HUES48 (cell line): ENCODE measurements at regions not wholly inside any gene's neighbourhood (a gene's known extent, or its start where the extent isn't known, plus 50 kb on each side); places are given as distances from the start of the nearest gene placed in this dataset.

Source experiments
- H3K27ac ChIP-seq: one replicate; pipeline ENCODE4 v1.7.0; 2013; ENCODE audit warnings: low read depth, low read length, inconsistent platforms
- H3K27me3 ChIP-seq: 2 replicates; pipeline ENCODE4 v1.6.1; 2013; ENCODE audit warnings: mild to moderate bottlenecking, low read length; ENCODE audit not compliant: control insufficient read depth, insufficient read depth
- H3K36me3 ChIP-seq: 2 replicates; pipeline ENCODE4 v1.6.1; 2013; ENCODE audit warnings: low read length; ENCODE audit not compliant: control insufficient read depth, insufficient read depth
- H3K4me1 ChIP-seq: 2 replicates; pipeline ENCODE4 v1.6.1; 2013; ENCODE audit warnings: mild to moderate bottlenecking, low read length; ENCODE audit not compliant: control insufficient read depth, insufficient read depth
- H3K4me3 ChIP-seq: 2 replicates; pipeline ENCODE4 v1.5.1; 2013; ENCODE audit warnings: mild to moderate bottlenecking, low read depth, low read length
- H3K9ac ChIP-seq: 2 replicates; pipeline ENCODE4 v1.6.1; 2013; ENCODE audit warnings: mild to moderate bottlenecking, low read depth, low read length, moderate library complexity
- H3K9me3 ChIP-seq: 2 replicates; pipeline ENCODE4 v1.6.1; 2013; ENCODE audit warnings: low read length; ENCODE audit not compliant: control insufficient read depth, insufficient read depth

DNA sequence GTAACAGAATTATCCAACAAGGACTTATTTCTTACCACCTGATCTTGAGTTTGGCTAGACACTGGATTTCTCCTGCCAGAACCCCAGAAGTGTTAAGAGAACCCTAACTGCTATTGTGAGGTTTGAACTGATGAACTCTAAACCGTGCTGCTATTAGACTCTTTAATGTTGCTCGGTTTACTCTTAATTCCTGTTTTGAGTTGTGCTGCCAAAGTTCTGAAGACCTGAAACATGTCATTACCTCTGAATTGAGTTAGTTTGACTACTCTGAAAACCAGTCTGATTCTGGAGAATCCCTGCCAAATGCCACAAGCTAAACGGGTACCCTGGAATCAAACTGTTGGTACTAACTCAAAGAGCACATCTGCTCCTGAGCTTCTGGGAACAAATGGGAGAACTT, 215.5 kb downstream of the KLF12 start:
- no peaks in the 10 kb centered on the region for H3K9me3 ChIP-seq
- H3K27me3 ChIP-seq, result no peaks in the 10 kb centered on the region
- peaks cover 10% of the 10 kb centered on the region; the same call in 1 of the 2 replicates for H3K4me1 ChIP-seq
- H3K27ac ChIP-seq, result no peak overlapping the region
- H3K9ac ChIP-seq, result no peak overlapping the region
- H3K36me3 ChIP-seq, result no peaks in the 10 kb centered on the region
- no peak overlapping the region for H3K4me3 ChIP-seq

DNA sequence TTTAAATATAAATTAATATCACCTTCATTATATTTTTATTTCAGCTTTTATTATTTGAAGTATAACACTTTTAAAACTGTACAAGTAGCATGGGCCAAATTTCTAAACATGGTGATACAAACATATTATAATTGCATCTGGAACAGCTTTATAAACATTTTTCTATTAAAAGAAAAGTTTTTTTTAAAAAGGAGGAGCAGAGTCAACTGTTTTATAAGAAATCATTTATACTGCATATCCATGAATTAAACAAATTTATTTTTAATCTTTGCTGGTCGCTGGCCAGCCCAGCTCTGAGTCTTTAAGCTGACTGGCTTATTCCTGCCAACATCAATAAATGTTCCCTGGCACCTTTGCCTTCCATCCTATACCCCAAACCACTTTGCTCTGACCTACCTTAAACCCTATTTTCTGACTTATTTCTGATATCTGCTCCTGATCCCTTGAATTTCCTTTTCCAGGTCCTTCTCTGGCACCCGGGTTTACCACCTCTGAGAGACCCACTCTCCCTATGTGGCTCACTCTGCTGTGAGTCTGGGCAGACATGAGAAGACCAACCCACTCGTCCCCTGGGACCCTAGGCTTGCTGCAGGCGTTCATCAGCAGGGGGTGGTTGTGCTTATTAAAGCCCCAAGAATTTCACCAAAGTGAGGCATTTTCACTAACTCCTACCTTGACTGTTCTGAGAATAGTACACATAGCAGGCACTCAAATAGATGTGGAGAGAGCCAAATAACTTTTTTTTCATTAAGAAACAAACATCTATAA, 220.3 kb downstream of the KLF12 start:
- H3K27me3 ChIP-seq, result no peaks in the 10 kb centered on the region
- H3K36me3 ChIP-seq, result no peaks in the 10 kb centered on the region
- H3K9me3 ChIP-seq, result no peaks in the 10 kb centered on the region
- no peak overlapping the region for H3K4me3 ChIP-seq
- H3K27ac ChIP-seq, result no peak overlapping the region
- H3K9ac ChIP-seq, result no peak overlapping the region
- H3K4me1 ChIP-seq, result 0 out of 2 replicates have a peak, but pooled peaks cover 11% of the 10 kb centered on the region

DNA sequence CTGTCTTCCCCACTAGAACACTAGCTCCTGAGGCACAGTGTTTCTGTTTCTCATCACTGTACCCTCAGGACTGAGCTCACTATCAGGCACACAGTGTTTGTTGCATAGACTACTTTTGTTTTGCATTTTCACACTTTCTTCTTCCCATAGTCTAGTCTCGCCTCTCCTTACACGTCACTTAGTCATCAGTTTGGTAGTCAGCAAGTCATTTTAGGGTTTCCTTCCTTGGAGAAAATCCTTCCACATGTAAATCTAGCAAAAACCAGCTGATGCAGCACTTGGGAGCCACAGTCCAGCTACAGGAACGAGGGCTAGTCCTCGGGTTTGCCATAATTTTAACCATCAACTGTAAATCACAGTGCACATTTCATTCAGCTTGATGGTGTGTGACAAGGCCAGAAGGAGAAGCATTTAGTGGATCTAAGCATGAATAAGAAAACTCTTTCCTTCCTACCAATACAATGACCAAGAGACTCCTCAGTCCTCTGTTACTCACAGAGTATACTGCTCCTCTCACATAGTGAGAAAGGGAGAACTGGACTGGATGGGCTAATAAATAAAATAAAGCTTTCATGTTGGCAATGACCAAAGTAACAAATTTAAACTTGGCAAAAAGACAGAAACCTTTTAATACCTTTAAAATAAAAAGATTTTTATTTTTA, 221.0 kb downstream of the KLF12 start:
- H3K9me3 ChIP-seq, result no peaks in the 10 kb centered on the region
- H3K4me3 ChIP-seq, result no peak overlapping the region
- 0 out of 2 replicates have a peak, but pooled peaks cover 11% of the 10 kb centered on the region for H3K4me1 ChIP-seq
- no peaks in the 10 kb centered on the region for H3K36me3 ChIP-seq
- peak overlapping the region; percentile 42 for H3K27ac ChIP-seq
- no peaks in the 10 kb centered on the region for H3K27me3 ChIP-seq
- no peak overlapping the region for H3K9ac ChIP-seq

DNA sequence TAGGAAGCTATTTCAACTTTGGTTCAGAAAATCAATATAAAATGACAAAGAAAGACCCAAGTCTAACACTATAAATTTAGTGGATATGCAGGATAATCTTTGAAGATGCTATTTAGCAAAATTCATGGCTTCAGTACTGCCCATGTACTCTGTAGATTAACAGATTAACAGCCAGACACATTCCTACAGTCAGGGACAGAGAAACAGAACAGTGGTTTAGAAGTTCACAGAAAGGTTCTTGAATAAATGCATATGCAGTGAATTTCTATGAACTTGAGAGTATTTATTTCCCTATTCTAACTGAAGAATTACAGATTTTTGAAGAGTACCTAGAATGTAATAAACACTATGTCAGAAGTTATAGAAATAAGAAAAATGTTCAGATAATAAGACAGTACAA, 222.8 kb downstream of the KLF12 start:
- H3K27me3 ChIP-seq, result no peaks in the 10 kb centered on the region
- no peak overlapping the region for H3K4me3 ChIP-seq
- H3K4me1 ChIP-seq, result 0 out of 2 replicates have a peak, but pooled peaks cover 11% of the 10 kb centered on the region
- H3K9me3 ChIP-seq, result no peaks in the 10 kb centered on the region
- no peaks in the 10 kb centered on the region for H3K36me3 ChIP-seq
- H3K27ac ChIP-seq, result no peak overlapping the region
- H3K9ac ChIP-seq, result no peak overlapping the region

GRCh38 chr13:73910733-73911132, 223.5 kb downstream of the KLF12 start:
- Histone ChIP-seq H3K9me3 (no peaks in the 10 kb centered on the region), H3K4me1 (0 out of 2 replicates have a peak, but pooled peaks cover 11% of the 10 kb centered on the region), H3K9ac (no peak overlapping the region), H3K27ac (no peak overlapping the region), H3K4me3 (no peak overlapping the region), H3K27me3 (0 out of 2 replicates have a peak, but pooled peaks cover 2% of the 10 kb centered on the region), H3K36me3 (no peaks in the 10 kb centered on the region)

- Histone ChIP-seq H3K4me1 (0 out of 2 replicates have a peak, but pooled peaks cover 11% of the 10 kb centered on the region), H3K27ac (no peak overlapping the region), H3K9ac (no peak overlapping the region), H3K36me3 (no peaks in the 10 kb centered on the region), H3K4me3 (no peak overlapping the region), H3K9me3 (no peaks in the 10 kb centered on the region), H3K27me3 (peaks cover 20% of the 10 kb centered on the region)
Observed at GRCh38 chr13:73908809-73909208, 225.4 kb downstream of the KLF12 start.

DNA sequence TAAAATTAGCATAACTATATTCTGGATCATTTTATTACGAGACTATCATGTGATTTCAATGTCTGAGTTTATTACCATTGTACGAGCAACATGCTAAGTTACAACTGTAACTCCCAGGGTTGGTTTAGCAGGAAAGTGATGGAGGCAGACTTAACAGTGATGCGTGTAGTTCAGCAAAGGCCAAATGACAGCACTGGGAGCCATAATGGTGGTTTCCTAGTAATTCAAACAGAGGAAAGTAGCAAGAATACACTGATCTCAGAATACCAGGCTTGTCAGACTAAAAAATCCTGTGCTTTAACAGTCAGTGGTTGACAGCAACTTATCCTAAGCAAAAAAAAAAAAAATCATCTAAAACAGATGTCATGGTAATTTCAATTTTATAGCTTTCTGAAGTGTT, 229.6 kb downstream of the KLF12 start:
- Histone ChIP-seq H3K9ac (no peak overlapping the region), H3K36me3 (no peaks in the 10 kb centered on the region), H3K27ac (no peak overlapping the region), H3K9me3 (no peaks in the 10 kb centered on the region), H3K4me1 (no peaks in the 10 kb centered on the region), H3K4me3 (no peak overlapping the region), H3K27me3 (peaks cover 45% of the 10 kb centered on the region)

DNA sequence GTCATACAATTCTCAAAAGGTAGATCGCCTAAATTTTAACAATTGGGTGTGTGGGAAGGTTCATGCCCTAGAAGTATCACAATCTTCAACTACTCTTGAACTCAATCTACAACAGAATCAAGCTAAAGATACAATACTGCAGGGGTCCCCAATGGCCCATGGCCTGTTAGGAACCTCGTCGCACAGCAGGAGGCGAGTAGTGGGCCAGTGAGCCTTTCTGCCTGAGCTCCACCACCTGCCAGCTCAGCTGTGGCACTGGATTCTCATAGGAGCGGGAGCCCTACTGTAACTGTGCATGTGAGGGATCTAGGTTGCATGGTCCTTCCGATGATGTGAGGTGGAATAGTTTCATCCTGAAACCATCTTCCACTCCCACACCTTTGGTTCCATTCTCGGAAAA, 230.6 kb downstream of the KLF12 start:
- Histone ChIP-seq H3K4me1 (no peaks in the 10 kb centered on the region), H3K36me3 (no peaks in the 10 kb centered on the region), H3K27ac (no peak overlapping the region), H3K9me3 (no peaks in the 10 kb centered on the region), H3K27me3 (peaks cover 45% of the 10 kb centered on the region), H3K4me3 (no peak overlapping the region), H3K9ac (no peak overlapping the region)

DNA sequence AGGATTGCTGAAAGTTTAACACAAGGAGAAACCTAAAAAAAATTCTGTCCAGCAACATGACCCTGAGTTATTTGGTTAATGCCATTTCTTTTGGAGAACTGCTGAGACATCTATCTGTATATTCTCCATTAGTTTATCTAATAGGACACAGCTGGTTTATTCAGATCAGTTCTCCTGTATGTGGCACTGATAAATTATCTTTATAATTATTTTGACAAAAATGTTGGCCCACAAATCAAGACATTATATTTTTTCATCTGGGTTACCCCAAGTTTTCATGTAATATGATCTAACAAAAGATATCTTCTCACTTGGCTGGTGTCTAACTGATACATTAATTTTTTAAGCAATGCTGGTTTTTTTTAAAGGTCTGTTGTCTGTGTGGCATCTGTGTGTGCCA, 231.4 kb downstream of the KLF12 start:
- Histone ChIP-seq H3K9ac (no peak overlapping the region), H3K4me3 (no peak overlapping the region), H3K27me3 (peaks cover 45% of the 10 kb centered on the region), H3K36me3 (no peaks in the 10 kb centered on the region), H3K9me3 (no peaks in the 10 kb centered on the region), H3K27ac (no peak overlapping the region), H3K4me1 (no peaks in the 10 kb centered on the region)

GRCh38 chr13:73902296-73902695, 231.9 kb downstream of the KLF12 start:
- H3K27me3 ChIP-seq, result peaks cover 45% of the 10 kb centered on the region
- H3K36me3 ChIP-seq, result no peaks in the 10 kb centered on the region
- H3K9ac ChIP-seq, result no peak overlapping the region
- H3K4me1 ChIP-seq, result no peaks in the 10 kb centered on the region
- H3K9me3 ChIP-seq, result no peaks in the 10 kb centered on the region
- H3K4me3 ChIP-seq, result no peak overlapping the region
- H3K27ac ChIP-seq, result no peak overlapping the region

- Histone ChIP-seq H3K36me3 (no peaks in the 10 kb centered on the region), H3K27me3 (peaks cover 45% of the 10 kb centered on the region), H3K9me3 (no peaks in the 10 kb centered on the region), H3K27ac (no peak overlapping the region), H3K4me1 (no peaks in the 10 kb centered on the region), H3K9ac (no peak overlapping the region), H3K4me3 (no peak overlapping the region)
Observed at GRCh38 chr13:73901324-73902068, 232.7 kb downstream of the KLF12 start.
